Heart left ventricle (tissue), 13 donors: ENCODE measurements at regions not wholly inside any gene's neighbourhood (a gene's known extent, or its start where the extent isn't known, plus 50 kb on each side); places are given as distances from the start of the nearest gene placed in this dataset.

ENCODE experiments used
- POLR2A ChIP-seq, 2 donors: fragments of 450-650 bp; IDR thresholded peaks; one replicate each; pipeline ENCODE4 v1.6.1; 2017; ENCODE audit warnings: antibody characterized with exemption in 2 of 2, mild to moderate bottlenecking in 2 of 2, moderate library complexity in 2 of 2
- TF ChIP-seq, protein P1 (sequence below), 12 donors: fragments of 200-600 bp; sonication (generic) in 4 of 12; IDR thresholded peaks; one replicate each; pipeline versions ENCODE4 v1.5.0 to v1.8.0; 2018 to 2022; ENCODE audit warnings: antibody characterized with exemption in 12 of 12, mild to moderate bottlenecking in 5 of 12
- donor health status: ischemic (EF 13 %, LVEDD 7.1; RV severe dilation, severe dysfunction).
- donor health status: DM: no; HTN: yes; CAD: no.
- donor health status: DM: no; HTN: no; CAD: no.
- donor health status: ischemic (EF 25% LVEDD 6.9; RV normal size, moderate dysfunction).
- donor health status: ischemic (EF 25% LVEDD 5.7; RV mildly dilated, moderate dysfunction).
- donor health status: ischemic (EF 35%, LVEDD 5.7; RV mildly dilated, moderate dysfunction).
- donor health status: nonischemic (EF 11% LVEDD 7.7; RV severe dilation, severe dysfunction).
- donor health status: DM: yes; HTN: yes; CAD: no.
- donor health status: PGD.
- donor health status: ischemic (EF 29% LVEDD 5.4; RV normal size, mild dysfunction).
- donor health status: nonischemic (EF 23%, LVEDD 6.1; RV moderate dilation, normal function).

DNA sequence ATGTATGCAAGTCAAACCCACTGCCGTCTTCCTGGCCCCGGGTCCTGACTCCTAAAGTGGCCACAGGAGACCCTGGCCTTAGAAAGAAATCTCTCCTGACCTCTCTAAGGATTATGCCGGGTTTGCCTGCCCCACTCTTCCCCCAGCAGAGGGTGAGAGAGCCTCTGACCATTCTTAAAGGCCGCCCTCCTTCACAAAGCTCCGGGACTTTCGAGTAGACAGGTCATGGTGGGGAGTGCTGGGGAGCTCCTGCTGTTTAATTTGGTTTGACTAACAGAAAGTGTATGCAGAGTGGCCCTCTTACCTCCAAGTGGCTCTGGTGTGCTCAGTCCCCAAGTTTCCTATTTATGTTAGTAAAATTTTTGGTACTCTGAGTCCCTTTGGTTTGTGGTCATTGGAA lies 111.8 kb downstream of the LRRC70 start:
- TF ChIP-seq, protein P1, sequence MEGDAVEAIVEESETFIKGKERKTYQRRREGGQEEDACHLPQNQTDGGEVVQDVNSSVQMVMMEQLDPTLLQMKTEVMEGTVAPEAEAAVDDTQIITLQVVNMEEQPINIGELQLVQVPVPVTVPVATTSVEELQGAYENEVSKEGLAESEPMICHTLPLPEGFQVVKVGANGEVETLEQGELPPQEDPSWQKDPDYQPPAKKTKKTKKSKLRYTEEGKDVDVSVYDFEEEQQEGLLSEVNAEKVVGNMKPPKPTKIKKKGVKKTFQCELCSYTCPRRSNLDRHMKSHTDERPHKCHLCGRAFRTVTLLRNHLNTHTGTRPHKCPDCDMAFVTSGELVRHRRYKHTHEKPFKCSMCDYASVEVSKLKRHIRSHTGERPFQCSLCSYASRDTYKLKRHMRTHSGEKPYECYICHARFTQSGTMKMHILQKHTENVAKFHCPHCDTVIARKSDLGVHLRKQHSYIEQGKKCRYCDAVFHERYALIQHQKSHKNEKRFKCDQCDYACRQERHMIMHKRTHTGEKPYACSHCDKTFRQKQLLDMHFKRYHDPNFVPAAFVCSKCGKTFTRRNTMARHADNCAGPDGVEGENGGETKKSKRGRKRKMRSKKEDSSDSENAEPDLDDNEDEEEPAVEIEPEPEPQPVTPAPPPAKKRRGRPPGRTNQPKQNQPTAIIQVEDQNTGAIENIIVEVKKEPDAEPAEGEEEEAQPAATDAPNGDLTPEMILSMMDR (IDR thresholded peaks at IDR 0.05) = no peak
- TF ChIP-seq POLR2A (IDR thresholded peaks at IDR 0.05) = no peak
